Esophagus muscularis mucosa (tissue), 4 donors: ENCODE measurements at regions not wholly inside any gene's neighbourhood (a gene's known extent, or its start where the extent isn't known, plus 50 kb on each side); places are given as distances from the start of the nearest gene placed in this dataset.

Experiments used
- DNase-seq: peaks from one replicate; pipeline ENCODE4 v3.0.0-alpha.2; 2017; ENCODE audit errors: extremely low spot score
- H3K27ac ChIP-seq, 4 donors: fragments of 200-600 bp; sonication (generic); replicated peaks in 1 of 4; 1 replicate in 3 of 4; 2 replicates in 1 of 4; pipeline ENCODE4 v1.5.1; 2016 to 2019; ENCODE audit warnings: mild to moderate bottlenecking in 1 of 4
- H3K27me3 ChIP-seq, 4 donors: fragments of 200-600 bp; sonication (generic); one replicate each; pipeline versions ENCODE4 v1.5.1 to v1.6.0; 2016 to 2019
- H3K36me3 ChIP-seq, 4 donors: fragments of 200-600 bp; sonication (generic); one replicate each; pipeline ENCODE4 v1.5.1; 2016 to 2019
- H3K4me1 ChIP-seq, 4 donors: fragments of 200-600 bp; sonication (generic); one replicate each; pipeline ENCODE4 v1.5.1; 2016 to 2019
- H3K4me3 ChIP-seq, 4 donors: fragments of 200-600 bp; sonication (generic); 1 replicate in 2 of 4; 2 replicates in 2 of 4; pipeline ENCODE4 v1.5.1; 2016 to 2019; ENCODE audit warnings: mild to moderate bottlenecking in 4 of 4, moderate library complexity in 1 of 4
- H3K9me3 ChIP-seq, 4 donors: fragments of 200-600 bp; sonication (generic); 1 replicate in 3 of 4; 2 replicates in 1 of 4; pipeline ENCODE4 v1.5.1; 2016 to 2019
- EP300 ChIP-seq: sonication (generic); formaldehyde crosslinking; IDR thresholded peaks from one replicate; pipeline ENCODE4 v1.6.1; 2017; ENCODE audit warnings: antibody characterized with exemption
- POLR2A ChIP-seq: fragments of 450-650 bp; IDR thresholded peaks from one replicate; pipeline ENCODE4 v1.6.1; 2017; ENCODE audit warnings: antibody characterized with exemption, moderate library complexity, mild to moderate bottlenecking, low read depth
- POLR2AphosphoS5 ChIP-seq, 2 donors: sonication (generic); formaldehyde crosslinking; IDR thresholded peaks; one replicate each; pipeline ENCODE4 v1.6.1; 2017; ENCODE audit warnings: antibody characterized with exemption in 2 of 2
- WGBS: methylation state at CpG from one replicate; pipeline ENCODE4 v1.1.5; 2018; 5-methylcytosine and 5-hydroxymethylcytosine counted together
- intact Hi-C: fragments of 100-400 bp; cut with DNase I; formaldehyde crosslinking; loops from one replicate; pipeline ENCODE4 v1.15.1; 2023
- TF ChIP-seq, protein P1 (sequence below), 3 experiments: fragments of 200-600 bp in 2 of 3; fragments of 450-650 bp in 1 of 3; sonication (generic) in 2 of 3; IDR thresholded peaks; one replicate each; pipeline ENCODE4 v1.5.1; 2017 to 2019; ENCODE audit warnings: antibody characterized with exemption in 3 of 3, mild to moderate bottlenecking in 2 of 3, moderate library complexity in 1 of 3

DNA sequence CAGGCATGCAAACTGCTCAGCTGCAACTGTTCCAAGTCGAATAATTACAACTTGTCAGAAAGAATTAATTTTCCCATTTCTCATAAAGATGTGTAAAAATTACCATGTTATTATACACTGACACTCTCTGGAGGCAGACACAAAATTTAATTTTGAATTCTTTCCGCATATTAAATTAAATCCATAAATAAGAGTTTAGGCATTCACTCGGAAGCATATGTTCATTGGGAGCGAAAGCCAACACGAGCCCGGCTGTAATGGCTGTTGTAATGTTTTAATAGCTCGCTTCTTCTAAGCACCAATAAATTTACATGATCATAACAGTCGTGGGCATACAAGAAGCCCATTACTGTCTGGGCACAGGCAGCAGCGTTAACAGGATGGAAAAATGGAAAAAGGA is 189.6 kb upstream of the SOX5 start:
- Histone ChIP-seq H3K27me3 (no peaks in the 10 kb centered on the region), H3K4me3 (no peak overlapping the region), H3K27ac (no peak overlapping the region), H3K36me3 (no peaks in the 10 kb centered on the region), H3K9me3 (peaks cover 0 to under 1% (median 0%) of the 10 kb centered on the region in 4 donors), H3K4me1 (no peaks in the 10 kb centered on the region)
- TF ChIP-seq POLR2A (no peak), POLR2AphosphoS5 (IDR thresholded peaks at IDR 0.05) (no peak), EP300 (no peak)
- TF ChIP-seq, protein P1, sequence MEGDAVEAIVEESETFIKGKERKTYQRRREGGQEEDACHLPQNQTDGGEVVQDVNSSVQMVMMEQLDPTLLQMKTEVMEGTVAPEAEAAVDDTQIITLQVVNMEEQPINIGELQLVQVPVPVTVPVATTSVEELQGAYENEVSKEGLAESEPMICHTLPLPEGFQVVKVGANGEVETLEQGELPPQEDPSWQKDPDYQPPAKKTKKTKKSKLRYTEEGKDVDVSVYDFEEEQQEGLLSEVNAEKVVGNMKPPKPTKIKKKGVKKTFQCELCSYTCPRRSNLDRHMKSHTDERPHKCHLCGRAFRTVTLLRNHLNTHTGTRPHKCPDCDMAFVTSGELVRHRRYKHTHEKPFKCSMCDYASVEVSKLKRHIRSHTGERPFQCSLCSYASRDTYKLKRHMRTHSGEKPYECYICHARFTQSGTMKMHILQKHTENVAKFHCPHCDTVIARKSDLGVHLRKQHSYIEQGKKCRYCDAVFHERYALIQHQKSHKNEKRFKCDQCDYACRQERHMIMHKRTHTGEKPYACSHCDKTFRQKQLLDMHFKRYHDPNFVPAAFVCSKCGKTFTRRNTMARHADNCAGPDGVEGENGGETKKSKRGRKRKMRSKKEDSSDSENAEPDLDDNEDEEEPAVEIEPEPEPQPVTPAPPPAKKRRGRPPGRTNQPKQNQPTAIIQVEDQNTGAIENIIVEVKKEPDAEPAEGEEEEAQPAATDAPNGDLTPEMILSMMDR (IDR thresholded peaks at IDR 0.05): no peak
- DNase-seq: no peak
- intact Hi-C loops: no loop called here
- 86% methylated on average over 9 of the region's 9 CpGs for WGBS

DNA sequence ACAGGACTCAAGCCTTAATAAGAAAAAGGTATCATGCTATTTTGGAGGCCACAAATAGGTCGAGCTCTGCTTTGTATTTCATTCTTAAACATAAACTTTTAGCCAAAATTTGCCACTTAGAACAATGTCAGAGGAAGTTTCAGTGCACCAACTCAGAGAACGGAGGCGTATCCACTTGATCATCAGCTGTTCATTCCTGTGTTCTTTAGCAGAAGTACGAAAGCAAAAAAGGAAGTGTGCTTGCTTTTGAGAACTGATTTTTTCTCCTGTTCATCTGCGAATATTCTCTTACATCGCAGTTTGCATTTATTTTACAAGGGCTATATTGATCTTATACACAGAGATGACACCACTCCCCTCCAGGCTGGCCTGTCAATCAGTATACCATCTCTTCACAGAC is 188.6 kb upstream of the SOX5 start:
- whole genome bisulfite sequencing: 85% methylated on average over 6 of the region's 6 CpGs
- intact Hi-C loops: no loop called here

DNA sequence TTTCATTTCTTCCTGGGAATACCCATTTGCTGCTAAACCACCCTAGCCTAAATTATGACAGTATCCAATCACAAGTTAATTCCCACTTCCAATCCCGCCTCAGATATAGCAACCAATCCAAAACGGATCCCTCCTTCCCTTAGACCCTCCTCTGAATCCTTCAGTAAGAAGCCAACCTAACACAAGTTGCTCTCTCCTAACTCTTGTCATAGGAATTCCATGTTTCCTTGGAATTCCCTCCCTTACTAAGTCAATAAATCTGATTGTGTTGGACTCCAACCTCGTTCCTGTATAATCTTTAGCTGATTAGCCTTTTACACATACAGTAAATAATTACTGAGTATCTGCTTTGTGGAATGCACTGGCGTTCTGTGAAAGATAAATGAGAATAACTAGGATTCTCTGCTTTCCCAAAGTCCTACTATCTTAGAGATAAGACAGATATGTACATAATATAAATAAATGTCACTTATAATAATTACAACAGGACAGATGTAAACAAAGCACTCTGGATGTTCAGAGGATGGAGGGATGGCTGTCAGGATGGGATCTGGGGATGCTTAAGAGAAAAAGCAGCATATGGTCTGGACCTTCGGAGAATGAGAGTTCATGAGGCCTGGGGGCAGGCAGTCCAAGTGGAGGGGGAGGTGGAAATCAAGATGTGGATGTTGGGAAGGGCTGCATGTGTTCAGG is 185.8 kb upstream of the SOX5 start:
- intact Hi-C loops: no loop called here
- Histone ChIP-seq H3K9me3 (no peaks in the 10 kb centered on the region), H3K4me3 (no peak overlapping the region), H3K27ac (no peak overlapping the region), H3K4me1 (no peaks in the 10 kb centered on the region), H3K36me3 (no peaks in the 10 kb centered on the region), H3K27me3 (no peaks in the 10 kb centered on the region)
- no peak for DNase-seq
- WGBS: 71% methylated on average over 5 of the region's 5 CpGs
- TF ChIP-seq POLR2AphosphoS5 (IDR thresholded peaks at IDR 0.05) (no peak), EP300 (no peak), POLR2A (no peak)
- TF ChIP-seq, protein P1 (IDR thresholded peaks at IDR 0.05): no peak

More for the DNA sequence above, 188.6 kb upstream of the SOX5 start:
- H3K27ac ChIP-seq: no peak overlapping the region
- no peaks in the 10 kb centered on the region for H3K27me3 ChIP-seq
- H3K4me1 ChIP-seq: no peaks in the 10 kb centered on the region
- H3K4me3 ChIP-seq: no peak overlapping the region
- DNase-seq: no peak
- no peaks in the 10 kb centered on the region for H3K36me3 ChIP-seq
- no peak for TF ChIP-seq POLR2A
- TF ChIP-seq, protein P1 (IDR thresholded peaks at IDR 0.05): no peak
- TF ChIP-seq EP300: no peak
- no peak for TF ChIP-seq POLR2AphosphoS5 (IDR thresholded peaks at IDR 0.05)
- no peaks in the 10 kb centered on the region for H3K9me3 ChIP-seq

DNA sequence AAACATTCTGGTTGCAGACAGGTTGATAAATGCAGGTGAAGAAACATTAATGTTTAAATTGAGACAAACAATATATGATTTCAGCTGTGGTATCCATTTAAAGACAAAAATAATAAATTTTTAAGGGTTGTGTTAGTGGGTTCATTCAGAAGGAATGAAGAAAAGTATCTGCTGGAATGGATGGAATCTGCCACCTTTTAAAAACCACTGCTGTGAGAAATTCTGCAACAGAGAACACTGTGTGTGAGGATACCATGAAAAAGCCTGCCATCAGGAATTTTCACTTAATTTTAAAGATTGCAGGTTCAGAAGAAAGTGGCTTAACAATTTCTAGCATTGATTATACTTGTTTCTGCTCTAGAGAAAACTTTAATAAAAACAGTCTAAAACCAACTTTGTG is 184.6 kb upstream of the SOX5 start:
- Histone ChIP-seq H3K9me3 (no peaks in the 10 kb centered on the region), H3K27me3 (no peaks in the 10 kb centered on the region), H3K4me3 (no peak overlapping the region), H3K36me3 (no peaks in the 10 kb centered on the region), H3K4me1 (no peaks in the 10 kb centered on the region), H3K27ac (no peak overlapping the region)
- intact Hi-C loops: no loop called here
- no peak for TF ChIP-seq POLR2A
- TF ChIP-seq EP300: no peak
- TF ChIP-seq, protein P1 (IDR thresholded peaks at IDR 0.05): no peak
- no peak for TF ChIP-seq POLR2AphosphoS5 (IDR thresholded peaks at IDR 0.05)
- DNase-seq: no peak

DNA sequence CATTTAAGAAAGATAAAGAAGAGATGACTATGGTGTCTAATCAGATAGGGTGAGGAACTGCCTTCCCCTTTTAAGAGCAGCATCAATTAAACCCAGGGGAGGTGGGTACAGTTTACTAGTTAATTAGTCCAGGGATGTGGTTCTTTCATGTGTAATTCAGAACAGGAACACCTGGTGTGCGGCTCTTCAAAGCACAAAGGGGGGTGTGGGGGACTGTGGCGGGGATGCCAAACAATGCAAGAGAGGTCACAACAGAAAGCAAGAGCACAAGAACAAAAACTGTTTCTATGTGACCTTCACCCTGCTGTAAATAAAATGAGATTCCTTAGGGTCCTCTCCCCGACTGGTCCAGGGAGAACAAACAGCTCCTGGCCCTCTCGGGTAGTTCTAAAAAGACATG is 183.9 kb upstream of the SOX5 start:
- Histone ChIP-seq H3K36me3 (no peaks in the 10 kb centered on the region), H3K9me3 (no peaks in the 10 kb centered on the region), H3K27ac (no peak overlapping the region), H3K27me3 (no peaks in the 10 kb centered on the region), H3K4me3 (no peak overlapping the region), H3K4me1 (no peaks in the 10 kb centered on the region)
- 93% methylated on average over 4 of the region's 4 CpGs for WGBS
- no peak for DNase-seq
- intact Hi-C loops: no loop called here
- no peak for TF ChIP-seq EP300
- TF ChIP-seq POLR2AphosphoS5 (IDR thresholded peaks at IDR 0.05): no peak
- TF ChIP-seq, protein P1 (IDR thresholded peaks at IDR 0.05): no peak
- TF ChIP-seq POLR2A: no peak
